Fibroblast of skin of back (primary cell): ENCODE measurements at regions not wholly inside any gene's neighbourhood (a gene's known extent, or its start where the extent isn't known, plus 50 kb on each side); places are given as distances from the start of the nearest gene placed in this dataset.

Experiments used
- DNase-seq: peaks from one replicate; pipeline ENCODE4 v3.0.0-alpha.2; 2013

- peak; percentile 18 for DNase-seq
Observed at GRCh38 chr12:67797753-67798152, 149.2 kb downstream of the DYRK2 start.

GRCh38 chr12:67798768-67799167 lies 150.2 kb downstream of the DYRK2 start:
- DNase-seq, result peak; percentile 27

- no peak for DNase-seq
Observed at GRCh38 chr12:67802731-67803130, 154.2 kb downstream of the DYRK2 start.

- no peak for DNase-seq
Observed at GRCh38 chr12:67803278-67803993, 154.9 kb downstream of the DYRK2 start.

- DNase-seq, result no peak
Observed at GRCh38 chr12:67804168-67804567, 155.6 kb downstream of the DYRK2 start.

DNA sequence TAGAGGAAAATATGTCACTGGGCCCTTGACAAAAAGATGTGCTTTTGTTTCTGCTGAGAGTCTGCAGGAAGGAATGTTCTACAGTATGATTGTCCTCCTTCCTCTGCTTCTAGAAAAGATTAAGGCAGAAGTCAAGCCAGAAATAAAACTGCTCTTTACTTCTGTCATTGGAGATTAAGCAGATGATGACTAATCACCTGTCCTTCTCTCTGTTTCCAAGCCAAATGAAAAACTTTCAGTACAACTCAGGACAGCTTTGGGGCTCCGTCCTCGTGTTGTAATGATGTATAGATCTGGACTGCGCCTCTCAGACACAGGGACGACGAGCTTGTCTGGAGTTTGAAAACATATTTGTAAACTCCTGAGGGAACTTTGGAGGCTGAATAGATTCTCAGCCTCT lies 159.3 kb downstream of the DYRK2 start:
- peak; percentile 46 for DNase-seq

DNA sequence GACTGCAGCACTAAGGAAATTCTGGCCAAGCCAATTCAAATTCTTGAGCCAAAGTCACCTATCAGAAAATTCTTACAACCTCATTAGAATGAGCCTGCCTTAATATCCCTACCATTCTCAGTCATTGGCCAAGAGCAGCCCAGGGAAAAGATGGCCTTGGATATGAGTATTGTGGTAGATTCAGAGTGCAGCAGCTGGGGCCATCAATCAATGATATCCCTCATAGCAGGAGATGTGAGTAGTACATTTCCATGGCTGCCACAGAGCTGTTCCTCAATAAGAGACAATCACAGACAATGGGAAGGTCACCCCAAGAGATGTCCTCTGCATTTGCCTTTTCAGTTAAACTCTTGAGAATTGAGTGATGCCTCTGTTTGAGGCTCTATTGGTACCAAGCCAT lies 161.6 kb downstream of the DYRK2 start:
- no peak for DNase-seq

- peak; percentile 84 for DNase-seq
Observed at GRCh38 chr12:67811437-67812361, 163.2 kb downstream of the DYRK2 start.

GRCh38 chr12:67813456-67813904 lies 164.9 kb downstream of the DYRK2 start:
- DNase-seq, result peak; percentile 76

GRCh38 chr12:67816269-67816668 lies 167.7 kb downstream of the DYRK2 start:
- DNase-seq, result no peak

DNA sequence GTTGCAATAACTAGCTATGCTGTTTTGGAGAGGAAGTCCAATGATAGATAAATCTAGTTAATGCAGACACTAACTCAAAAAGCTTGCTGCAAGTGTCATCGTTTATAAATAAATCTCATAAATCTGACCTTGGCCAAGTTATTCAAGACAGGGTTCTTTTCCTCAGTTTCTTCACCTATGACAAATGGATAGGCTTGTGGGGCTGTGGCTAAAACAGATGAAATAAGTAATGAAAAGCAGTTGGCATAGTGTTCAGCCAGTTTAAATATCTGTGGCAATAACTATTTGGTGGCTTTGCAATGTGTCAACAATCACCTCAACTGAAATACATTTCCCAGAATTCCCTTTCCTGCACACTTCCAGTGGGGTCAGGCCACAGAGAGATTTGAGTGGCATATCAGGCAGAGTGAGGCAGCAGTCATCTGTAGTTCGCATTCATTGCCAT lies 169.9 kb downstream of the DYRK2 start:
- no peak for DNase-seq

DNA sequence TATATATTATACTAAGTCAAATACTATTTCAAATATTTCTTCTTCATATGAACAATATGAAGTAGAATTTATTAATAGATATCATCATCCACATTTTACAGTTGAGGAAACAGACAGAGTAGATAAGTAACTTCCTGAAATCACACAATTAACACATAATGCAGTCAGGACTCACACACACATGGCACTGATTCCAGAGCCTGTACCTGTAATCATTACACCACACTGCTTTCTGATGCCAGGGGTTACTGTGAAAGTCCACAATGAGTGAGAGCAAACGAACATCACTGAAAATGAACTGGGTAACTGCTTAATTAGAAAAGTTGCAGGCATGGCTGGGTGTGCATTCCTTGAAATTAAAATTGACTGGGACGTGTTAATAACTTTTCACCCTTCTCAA lies 169.3 kb upstream of the IFNG-AS1 start:
- DNase-seq, result no peak

DNA sequence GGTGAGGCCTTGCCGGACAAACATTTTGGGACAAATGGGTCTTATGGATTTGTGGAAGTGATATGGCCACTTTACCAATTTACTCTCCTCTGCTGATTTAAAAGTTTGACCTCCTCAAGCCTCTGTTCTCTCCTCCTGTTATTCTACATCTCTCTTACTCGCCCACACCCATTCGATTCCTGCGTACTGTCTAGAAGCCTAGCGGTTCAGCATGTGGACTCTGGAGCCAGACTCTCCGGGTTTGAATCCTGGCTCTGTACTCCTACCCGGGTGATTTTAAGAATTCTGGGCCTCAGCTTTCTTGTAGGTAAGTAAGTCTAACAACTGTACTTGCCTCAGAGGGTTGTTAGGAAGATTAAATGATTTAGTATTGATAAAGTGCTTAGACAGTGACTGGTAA lies 168.6 kb upstream of the IFNG-AS1 start:
- no peak for DNase-seq

GRCh38 chr12:67822826-67823225 lies 166.4 kb upstream of the IFNG-AS1 start:
- DNase-seq, result no peak

- DNase-seq, result peak; percentile 30
Observed at GRCh38 chr12:67826148-67826547, 163.1 kb upstream of the IFNG-AS1 start.

DNA sequence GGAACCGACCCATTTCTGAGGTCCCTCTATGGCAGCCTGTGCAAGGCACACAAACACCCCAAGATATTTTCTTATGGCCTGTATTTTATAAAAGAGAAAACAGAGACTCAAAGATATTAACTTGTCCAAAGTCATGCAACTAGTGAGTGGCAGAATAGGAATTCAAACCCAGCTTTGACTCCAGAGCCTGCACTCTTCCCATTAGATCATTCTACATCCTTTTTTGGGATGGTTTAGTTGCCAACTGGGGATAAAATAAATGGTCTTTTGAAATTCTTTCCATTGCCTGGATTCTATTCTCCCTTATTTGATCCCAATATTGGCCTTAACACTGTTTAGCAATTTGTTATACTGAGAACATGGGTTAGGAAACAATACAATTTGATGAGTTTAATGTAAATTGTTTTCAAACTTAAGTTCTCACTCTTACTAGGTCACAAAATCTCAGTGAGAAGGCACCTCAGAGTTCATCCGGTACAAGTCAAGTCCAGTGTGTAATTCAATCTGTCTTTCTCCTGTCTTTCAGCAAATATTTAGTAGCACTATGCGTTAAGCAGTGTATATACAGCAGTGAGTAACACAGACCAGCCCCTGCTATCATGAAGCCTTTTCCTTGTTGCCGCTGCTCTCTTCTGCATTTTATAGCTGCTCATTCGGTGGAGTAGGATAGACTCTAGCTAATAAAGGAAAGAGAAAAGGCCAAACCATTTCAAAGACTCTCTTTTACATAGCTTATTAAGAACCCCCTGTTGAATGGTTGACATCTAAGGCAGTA lies 162.1 kb upstream of the IFNG-AS1 start:
- DNase-seq, result peak; percentile 73

DNA sequence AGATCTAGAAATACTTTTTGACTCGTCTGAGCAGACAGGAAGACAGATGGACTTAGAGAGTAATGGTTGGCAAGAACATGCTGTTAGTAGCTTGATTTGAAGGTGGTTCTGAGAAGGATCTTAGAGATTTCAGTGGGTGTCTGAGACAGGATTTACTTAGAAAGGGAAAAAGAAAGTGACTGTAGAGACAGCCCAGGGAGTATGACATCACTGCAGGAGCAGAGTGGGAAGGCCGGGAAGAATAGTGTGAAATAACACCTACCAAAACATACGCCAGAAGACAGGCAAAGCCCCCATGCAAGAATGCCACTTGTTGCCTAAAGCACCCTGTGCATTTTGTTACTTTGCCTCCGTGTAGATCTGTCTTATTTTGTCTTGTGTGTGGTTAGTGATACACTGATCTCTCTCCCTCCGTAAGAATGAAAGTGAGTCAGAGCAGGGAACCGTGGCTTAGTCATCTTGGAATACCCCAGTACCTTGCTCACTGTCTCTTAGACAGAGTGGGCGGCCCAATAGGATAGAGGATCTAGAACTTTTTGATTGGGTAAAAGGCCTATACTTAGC lies 161.3 kb upstream of the IFNG-AS1 start:
- DNase-seq, result peak; percentile 99

GRCh38 chr12:67829896-67830295 lies 159.4 kb upstream of the IFNG-AS1 start:
- no peak for DNase-seq

DNA sequence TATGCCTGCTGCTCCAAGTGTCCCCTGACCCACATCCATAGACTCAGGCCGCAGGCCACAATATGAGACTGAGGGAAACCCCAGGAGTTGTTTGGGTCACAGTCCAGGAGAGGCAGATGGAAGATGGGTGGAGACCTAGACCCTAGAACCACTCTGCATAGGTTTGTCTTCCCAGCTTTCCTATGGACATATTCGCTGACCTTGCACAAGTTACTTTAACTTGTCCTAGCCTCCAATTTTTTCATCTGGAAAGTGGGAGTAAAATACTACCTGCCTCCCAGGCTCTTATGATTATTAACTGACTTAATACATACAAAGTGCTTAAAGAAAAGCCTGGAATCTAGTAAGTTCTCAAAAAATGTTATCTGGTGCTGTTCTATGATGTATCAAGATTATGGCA lies 157.1 kb upstream of the IFNG-AS1 start:
- DNase-seq, result no peak

DNA sequence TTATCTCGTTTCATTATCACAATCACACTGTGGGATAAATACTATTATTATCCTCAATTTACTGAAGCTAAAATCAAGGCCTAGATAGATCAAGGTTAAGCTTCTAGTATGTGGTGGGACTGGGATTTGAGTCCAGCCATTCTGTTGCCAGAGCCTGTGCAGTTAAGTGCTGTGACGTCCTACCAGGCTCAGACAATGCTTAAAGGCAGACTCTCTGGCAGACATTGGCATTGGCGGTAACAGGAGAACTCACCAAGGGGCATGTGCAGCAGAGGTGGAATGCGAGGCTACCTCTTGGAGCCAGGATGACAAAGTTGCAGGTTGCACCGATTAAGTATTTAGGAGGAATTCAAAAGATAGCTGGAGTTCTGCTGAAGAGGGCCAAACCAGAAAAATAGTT lies 155.6 kb upstream of the IFNG-AS1 start:
- no peak for DNase-seq

GRCh38 chr12:67837876-67838275 lies 151.4 kb upstream of the IFNG-AS1 start:
- DNase-seq, result no peak

DNA sequence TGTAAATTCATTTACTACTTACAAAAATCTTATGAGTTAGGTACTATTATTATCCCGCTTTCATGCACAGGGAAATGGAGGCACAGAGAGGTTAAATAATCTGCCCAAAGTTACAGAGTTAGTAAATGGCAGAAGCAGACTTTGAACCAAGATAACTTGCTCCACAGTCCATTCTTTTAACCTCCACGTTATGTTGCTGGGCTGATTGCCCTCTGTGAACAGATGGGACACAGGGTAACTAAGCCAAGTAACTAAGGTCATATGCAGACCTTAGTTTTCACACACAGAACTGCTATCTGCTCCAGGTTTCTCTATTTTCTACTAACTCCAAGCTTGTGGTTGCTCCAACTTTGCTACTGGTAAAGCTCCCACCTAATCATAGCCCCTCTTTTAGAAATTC lies 147.1 kb upstream of the IFNG-AS1 start:
- no peak for DNase-seq

DNA sequence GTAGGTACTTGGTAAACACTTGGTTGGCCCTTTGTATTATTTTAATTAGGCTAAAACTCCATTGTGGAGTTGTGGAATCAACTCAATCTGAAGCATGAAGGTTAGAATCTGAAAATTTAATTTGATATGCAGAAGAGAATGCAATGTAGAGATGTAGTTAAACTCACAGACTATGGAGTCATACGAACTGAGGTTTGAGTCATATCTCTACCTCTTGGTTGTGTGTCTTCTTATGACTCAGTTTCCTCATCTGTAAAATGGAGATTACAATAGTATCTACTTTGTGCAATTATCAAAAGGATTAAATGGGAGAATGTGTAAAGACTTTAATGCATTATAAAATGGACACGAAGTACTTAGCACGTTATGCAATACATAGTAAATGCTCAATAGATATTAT lies 146.0 kb upstream of the IFNG-AS1 start:
- DNase-seq, result no peak
